AG04449 (cell line): ENCODE measurements at regions not wholly inside any gene's neighbourhood (a gene's known extent, or its start where the extent isn't known, plus 50 kb on each side); places are given as distances from the start of the nearest gene placed in this dataset.

Source experiments
- CTCF ChIA-PET: fragments of 350-600 bp; formaldehyde crosslinking; extraction: SDS; loops from one replicate; lab custom pipeline; 2021; ENCODE audit warnings: antibody characterized with exemption; lab: Yijun Ruan, JAX
- POLR2A ChIA-PET: fragments of 400-600, 350-600 bp; formaldehyde crosslinking; extraction: SDS; loops from one replicate; lab custom pipeline; 2020; ENCODE audit warnings: antibody characterized with exemption, inconsistent platforms; lab: Yijun Ruan, JAX
- DNase-seq: peaks from one replicate; pipeline ENCODE4 v3.0.0-alpha.2; 2010; ENCODE audit warnings: low read depth, low spot score
- H3K4me3 ChIP-seq: 2 replicates; pipeline ENCODE4 v1.5.1; 2011; ENCODE audit warnings: low read depth, mild to moderate bottlenecking, control low read depth, low read length
- CTCF ChIP-seq: IDR thresholded peaks from one replicate; pipeline ENCODE4 v1.5.1; 2011; ENCODE audit warnings: mild to moderate bottlenecking, moderate library complexity, low read length, control low read depth, inconsistent platforms; ENCODE audit not compliant: insufficient read depth; ENCODE audit errors: missing control alignments

- H3K4me3 ChIP-seq: no peak overlapping the region
- no peak for DNase-seq
- CTCF ChIA-PET: no interaction called here
- POLR2A ChIA-PET: no interaction called here
- no peak for TF ChIP-seq CTCF
Observed at GRCh38 chr6:91099479-91099878, 512.6 kb upstream of the MAP3K7 start.

GRCh38 chr6:91098006-91098405 lies 511.1 kb upstream of the MAP3K7 start:
- CTCF ChIA-PET: no interaction called here
- no peak overlapping the region for H3K4me3 ChIP-seq
- POLR2A ChIA-PET: no interaction called here
- no peak for TF ChIP-seq CTCF
- DNase-seq: no peak

GRCh38 chr6:91097364-91097763 lies 510.5 kb upstream of the MAP3K7 start:
- no peak for DNase-seq
- no peak for TF ChIP-seq CTCF
- H3K4me3 ChIP-seq: no peak overlapping the region
- POLR2A ChIA-PET: no interaction called here
- CTCF ChIA-PET: no interaction called here

GRCh38 chr6:91094806-91095475 lies 508.1 kb upstream of the MAP3K7 start:
- no peak for TF ChIP-seq CTCF
- no peak for DNase-seq
- ChIA-PET POLR2A (no interaction called here), CTCF (interaction anchor here (0.7 to 1.2 kb wide), 2 partner anchors 13 to 14 kb away, joined by 4 to 5 read pairs; no protein-coding TSS in a partner anchor)
- no peak overlapping the region for H3K4me3 ChIP-seq

- no peak for TF ChIP-seq CTCF
- no peak overlapping the region for H3K4me3 ChIP-seq
- ChIA-PET POLR2A (no interaction called here), CTCF (interaction anchor here (1.2 kb wide), 1 partner anchor 13 kb away, joined by 5 read pairs; no protein-coding TSS in a partner anchor)
- DNase-seq: no peak
Observed at GRCh38 chr6:91094341-91094740, 507.5 kb upstream of the MAP3K7 start.

GRCh38 chr6:91088976-91089375 lies 502.1 kb upstream of the MAP3K7 start:
- H3K4me3 ChIP-seq: no peak overlapping the region
- no peak for DNase-seq
- ChIA-PET POLR2A (no interaction called here), CTCF (no interaction called here)
- no peak for TF ChIP-seq CTCF
